Omental fat pad (tissue), 3 donors: ENCODE measurements at regions not wholly inside any gene's neighbourhood (a gene's known extent, or its start where the extent isn't known, plus 50 kb on each side); places are given as distances from the start of the nearest gene placed in this dataset.

Experiments
- ATAC-seq: fragments of 150-250 bp; one replicate; pipeline ENCODE4 v1.9.1; 2016; ENCODE audit warnings: mild to moderate bottlenecking, moderate library complexity; ENCODE audit not compliant: low FRiP score
- DNase-seq: peaks from one replicate; pipeline ENCODE4 v3.0.0-alpha.2; 2019; ENCODE audit warnings: low spot score
- CTCF ChIP-seq, 3 donors: fragments of 450-650 bp; IDR thresholded peaks; one replicate each; pipeline ENCODE4 v1.5.1; 2016 to 2017; ENCODE audit warnings: antibody characterized with exemption in 3 of 3, mild to moderate bottlenecking in 3 of 3, moderate library complexity in 2 of 3

- ATAC-seq (no peak), DNase-seq (no peak)
- no peak for TF ChIP-seq CTCF (IDR thresholded peaks at IDR 0.05)
These were observed 99.3 kb upstream of the EGFL6 start for GRCh38 chrX:13469963-13470684.

GRCh38 chrX:13468096-13468495, 101.3 kb upstream of the EGFL6 start:
- ATAC-seq: no peak
- TF ChIP-seq CTCF (IDR thresholded peaks at IDR 0.05): no peak

GRCh38 chrX:13467243-13467642, 102.2 kb upstream of the EGFL6 start:
- ATAC-seq: no peak
- DNase-seq: no peak
- no peak for TF ChIP-seq CTCF (IDR thresholded peaks at IDR 0.05)

More at GRCh38 chrX:13468096-13468495, 101.3 kb upstream of the EGFL6 start:
- DNase-seq: no peak

GRCh38 chrX:13464599-13465275, 104.7 kb upstream of the EGFL6 start:
- no peak for TF ChIP-seq CTCF (IDR thresholded peaks at IDR 0.05)
- no peak for DNase-seq
- no peak for ATAC-seq

- ATAC-seq: peak; percentile 66
- no peak for DNase-seq
- TF ChIP-seq CTCF (IDR thresholded peaks at IDR 0.05): no peak
These were observed 105.8 kb upstream of the EGFL6 start for GRCh38 chrX:13463608-13464007.

GRCh38 chrX:13452283-13452682, 117.1 kb upstream of the EGFL6 start:
- no peak for TF ChIP-seq CTCF (IDR thresholded peaks at IDR 0.05)
- DNase-seq: no peak
- ATAC-seq: no peak

GRCh38 chrX:13449441-13449840, 120.0 kb upstream of the EGFL6 start:
- DNase-seq: no peak
- no peak for ATAC-seq
- TF ChIP-seq CTCF (IDR thresholded peaks at IDR 0.05): no peak
